IMR-90 (cell line): ENCODE measurements at regions not wholly inside any gene's neighbourhood (a gene's known extent, or its start where the extent isn't known, plus 50 kb on each side); places are given as distances from the start of the nearest gene placed in this dataset.

Source experiments
- ATAC-seq: fragments of 200-7000 bp; cut with Tn5 transposase; 2 replicates; pipeline ENCODE4 v1.9.1; 2020; ENCODE audit warnings: low read depth, mild to moderate bottlenecking, moderate library complexity
- BruUV-seq: library from RNA; stranded (reverse); fragments of 400-500 nt; replicated peaks from 2 replicates; lab custom pipeline; 2021; lab: Mats Ljungman, UMichigan
- CTCF ChIA-PET: fragments of 300-600 bp; formaldehyde crosslinking; extraction: SDS; loops from one replicate; lab custom pipeline; 2021; ENCODE audit warnings: antibody characterized with exemption; lab: Yijun Ruan, JAX
- POLR2A ChIA-PET: fragments of 300-600 bp; sonication (Branson Sonifier 250); formaldehyde crosslinking; loops from one replicate; lab custom pipeline; 2022; ENCODE audit warnings: antibody characterized with exemption; ENCODE audit not compliant: unreplicated experiment; lab: Charles Lee
- DNase-seq: peaks from one replicate; pipeline ENCODE4 v3.0.0; 2013
- H2AFZ ChIP-seq: replicated peaks from 2 replicates; pipeline ENCODE3; 2013; ENCODE audit warnings: low read length, mild to moderate bottlenecking; ENCODE audit not compliant: poor library complexity
- H2AK5ac ChIP-seq: 2 replicates; pipeline ENCODE4 v1.6.1; 2013; ENCODE audit warnings: low read depth, low read length, inconsistent platforms
- H2AK9ac ChIP-seq: replicated peaks from 2 replicates; pipeline ENCODE3; 2013; ENCODE audit warnings: mild to moderate bottlenecking, low read depth, low read length, moderate library complexity; ENCODE audit not compliant: poor library complexity
- H2BK120ac ChIP-seq: 2 replicates; pipeline ENCODE4 v1.6.1; 2013; ENCODE audit warnings: low read depth, low read length, inconsistent platforms
- H2BK15ac ChIP-seq: 3 replicates; pipeline ENCODE4 v1.6.1; 2013; ENCODE audit warnings: low read depth, low read length, inconsistent platforms
- H2BK20ac ChIP-seq: 2 replicates; pipeline ENCODE4 v1.6.1; 2013; ENCODE audit warnings: low read depth, mild to moderate bottlenecking, inconsistent platforms, low read length, moderate library complexity
- H2BK5ac ChIP-seq: 2 replicates; pipeline ENCODE4 v1.6.1; 2013; ENCODE audit warnings: mild to moderate bottlenecking, low read depth, low read length, inconsistent platforms; ENCODE audit not compliant: poor library complexity, severe bottlenecking
- H3K14ac ChIP-seq: replicated peaks from 2 replicates; pipeline ENCODE4 v1.6.1; 2013; ENCODE audit warnings: low read depth, low read length, inconsistent platforms
- H3K18ac ChIP-seq: 2 replicates; pipeline ENCODE4 v1.6.1; 2013; ENCODE audit warnings: low read depth, low read length, control low read depth
- H3K23ac ChIP-seq: 2 replicates; pipeline ENCODE4 v1.6.1; 2013; ENCODE audit warnings: low read depth, low read length, inconsistent platforms
- H3K27ac ChIP-seq: 2 replicates; pipeline ENCODE4 v1.5.1; 2013; ENCODE audit warnings: mild to moderate bottlenecking, control low read depth, low read length; ENCODE audit not compliant: insufficient read depth
- H3K27me3 ChIP-seq: 2 replicates; pipeline ENCODE4 v1.6.1; 2013; ENCODE audit warnings: low read length; ENCODE audit not compliant: control insufficient read depth, insufficient read depth
- H3K36me3 ChIP-seq: 2 replicates; pipeline ENCODE4 v1.6.1; 2013; ENCODE audit warnings: low read length, mixed read lengths; ENCODE audit not compliant: control insufficient read depth, insufficient read depth
- H3K4ac ChIP-seq: 2 replicates; pipeline ENCODE4 v1.6.1; 2013; ENCODE audit warnings: low read depth, low read length, inconsistent platforms
- H3K4me1 ChIP-seq: 2 replicates; pipeline ENCODE4 v1.6.1; 2013; ENCODE audit warnings: low read length, mixed read lengths; ENCODE audit not compliant: control insufficient read depth, insufficient read depth
- H3K4me2 ChIP-seq: 2 replicates; pipeline ENCODE4 v1.6.1; 2013; ENCODE audit warnings: low read depth, mild to moderate bottlenecking, control low read depth, low read length, moderate library complexity
- H3K4me3 ChIP-seq: 2 replicates; pipeline ENCODE4 v1.5.1; 2013; ENCODE audit warnings: low read depth, mild to moderate bottlenecking, control low read depth, low read length, moderate library complexity; ENCODE audit not compliant: insufficient read depth
- H3K56ac ChIP-seq: 2 replicates; pipeline ENCODE4 v1.6.1; 2013; ENCODE audit warnings: low read length, inconsistent platforms; ENCODE audit not compliant: insufficient read depth; ENCODE audit errors: extremely low read depth
- H3K79me1 ChIP-seq, 2 experiments: 2 replicates each; pipeline ENCODE4 v1.6.1; 2013; ENCODE audit warnings: low read length in 2 of 2, inconsistent platforms in 1 of 2, low read depth in 1 of 2
- H3K9ac ChIP-seq: 2 replicates; pipeline ENCODE4 v1.6.1; 2013; ENCODE audit warnings: low read depth, low read length, control low read depth
- H3K9me1 ChIP-seq: 2 replicates; pipeline ENCODE4 v1.6.1; 2013; ENCODE audit warnings: low read length, inconsistent platforms; ENCODE audit not compliant: insufficient read depth
- H3K9me3 ChIP-seq: 2 replicates; pipeline ENCODE4 v1.6.1; 2013; ENCODE audit warnings: low read length; ENCODE audit not compliant: control insufficient read depth, insufficient read depth
- H4K20me1 ChIP-seq: 2 replicates; pipeline ENCODE4 v1.6.1; 2013; ENCODE audit warnings: low read length, inconsistent platforms; ENCODE audit not compliant: insufficient read depth
- H4K5ac ChIP-seq: 2 replicates; pipeline ENCODE4 v1.6.1; 2013; ENCODE audit warnings: mild to moderate bottlenecking, low read depth, low read length, control low read depth
- H4K8ac ChIP-seq, 2 experiments: 2 replicates each; pipeline ENCODE4 v1.6.1; 2013; ENCODE audit warnings: low read depth in 2 of 2, low read length in 2 of 2, control low read depth in 1 of 2, inconsistent platforms in 1 of 2
- H4K91ac ChIP-seq: 2 replicates; pipeline ENCODE4 v1.6.1; 2013; ENCODE audit warnings: low read depth, low read length, inconsistent platforms; ENCODE audit not compliant: insufficient read depth
- BHLHE40 ChIP-seq: fragments of 150-350 bp; IDR thresholded peaks from 2 replicates; pipeline ENCODE4 v1.6.1; 2016; ENCODE audit warnings: mild to moderate bottlenecking, low read depth, low read length
- CHD1 ChIP-seq: IDR thresholded peaks from 2 replicates; pipeline ENCODE4 v1.6.1; 2012; ENCODE audit warnings: low read depth, low read length, improper control_type of control experiment
- FOS ChIP-seq: fragments of 150-350 bp; IDR thresholded peaks from 2 replicates; pipeline ENCODE4 v1.6.1; 2016; ENCODE audit warnings: low read depth, low read length
- MAFK ChIP-seq: IDR thresholded peaks from 2 replicates; pipeline ENCODE4 v1.6.1; 2012; ENCODE audit warnings: low read depth, low read length, improper control_type of control experiment
- MAZ ChIP-seq: IDR thresholded peaks from 2 replicates; pipeline ENCODE4 v1.6.1; 2012; ENCODE audit warnings: low read depth, mild to moderate bottlenecking, low read length, improper control_type of control experiment, moderate library complexity, borderline replicate concordance
- MXI1 ChIP-seq: IDR thresholded peaks from 2 replicates; pipeline ENCODE4 v1.6.1; 2012; ENCODE audit warnings: low read depth, mild to moderate bottlenecking, low read length, moderate library complexity, borderline replicate concordance
- NFE2L2 ChIP-seq: fragments of 150-350 bp; IDR thresholded peaks from 2 replicates; pipeline ENCODE4 v1.6.1; 2016; ENCODE audit warnings: low read depth, mild to moderate bottlenecking, low read length
- RAD21 ChIP-seq: IDR thresholded peaks from 2 replicates; pipeline ENCODE4 v1.6.1; 2012; ENCODE audit warnings: low read length, improper control_type of control experiment
- RCOR1 ChIP-seq: IDR thresholded peaks from 2 replicates; pipeline ENCODE4 v1.6.1; 2012; ENCODE audit warnings: mild to moderate bottlenecking, low read length, improper control_type of control experiment; ENCODE audit not compliant: insufficient replicate concordance
- SMC3 ChIP-seq: fragments of 150-350 bp; IDR thresholded peaks from 2 replicates; pipeline ENCODE4 v1.6.1; 2016; ENCODE audit warnings: low read depth, mild to moderate bottlenecking, antibody characterized with exemption, low read length, moderate library complexity
- WGBS, 2 experiments: methylation state at CpG; one replicate each; pipeline versions ENCODE4 v1.1.5 to v1.1.7; 2013; ENCODE audit warnings: missing lambda C conversion rate in 2 of 2; ENCODE audit not compliant: insufficient read length in 1 of 2; ENCODE audit errors: extremely low coverage in 2 of 2; 5-methylcytosine and 5-hydroxymethylcytosine counted together
- dilution Hi-C: fragments of 300-500 bp; cut with HindIII; formaldehyde crosslinking; loops from one replicate; pipeline ENCODE4 v1.14.3; 2018; ENCODE audit warnings: low sequenced_read_pairs; ENCODE audit not compliant: unreplicated experiment
- in situ Hi-C: fragments of 300-500 bp; cut with MboI; formaldehyde crosslinking; loops from 3 replicates; pipeline ENCODE4 v1.14.3; 2019; ENCODE audit warnings: low sequenced_read_pairs, inconsistent platforms, mixed read lengths
- intact Hi-C: fragments of 100-400 bp; cut with micrococcal nuclease; formaldehyde crosslinking; loops from 2 replicates; pipeline ENCODE4 v1.10.0; 2022
- TF ChIP-seq, protein P1 (sequence below): fragments of 150-350 bp; IDR thresholded peaks from 2 replicates; pipeline ENCODE4 v1.6.1; 2017; ENCODE audit warnings: mild to moderate bottlenecking, antibody characterized with exemption, low read length, low read depth

DNA sequence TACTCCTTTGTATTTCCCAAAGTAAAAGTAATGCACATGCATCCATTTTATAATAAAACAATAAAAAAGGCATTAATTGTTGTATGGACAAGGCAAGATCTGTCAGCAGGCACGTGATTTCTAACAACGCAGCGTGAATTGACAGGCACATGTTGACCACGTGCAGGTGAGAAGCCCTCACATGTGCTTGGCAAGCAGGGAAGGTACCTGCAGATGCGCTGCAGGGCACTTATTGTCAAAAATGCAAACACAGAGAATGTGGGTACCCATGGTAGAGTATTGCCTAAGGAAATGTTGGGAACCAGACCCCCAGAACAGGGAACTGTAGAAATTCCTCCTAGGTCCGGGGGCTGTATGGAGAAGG is 515.0 kb upstream of the HS6ST1 start:
- BruUV-seq = no TSS peak
- dilution Hi-C loops (no loop called here), in situ Hi-C loops (no loop called here)

More for the DNA sequence above, 515.0 kb upstream of the HS6ST1 start:
- no peak overlapping the region for H2AK5ac ChIP-seq
- H4K5ac ChIP-seq = no peak overlapping the region
- no peak overlapping the region for H3K27ac ChIP-seq
- H3K23ac ChIP-seq = no peak overlapping the region
- no peaks in the 10 kb centered on the region for H3K9me3 ChIP-seq
- no peak overlapping the region for H2BK15ac ChIP-seq
- H3K18ac ChIP-seq = no peak overlapping the region
- no peak for TF ChIP-seq MAFK
- TF ChIP-seq BHLHE40 = no peak
- no peak for TF ChIP-seq RCOR1
- no peak for TF ChIP-seq MAZ
- no peak for TF ChIP-seq CHD1
- no peak for TF ChIP-seq MXI1
- TF ChIP-seq FOS = no peak
- no peak for TF ChIP-seq RAD21
- TF ChIP-seq, protein P1, sequence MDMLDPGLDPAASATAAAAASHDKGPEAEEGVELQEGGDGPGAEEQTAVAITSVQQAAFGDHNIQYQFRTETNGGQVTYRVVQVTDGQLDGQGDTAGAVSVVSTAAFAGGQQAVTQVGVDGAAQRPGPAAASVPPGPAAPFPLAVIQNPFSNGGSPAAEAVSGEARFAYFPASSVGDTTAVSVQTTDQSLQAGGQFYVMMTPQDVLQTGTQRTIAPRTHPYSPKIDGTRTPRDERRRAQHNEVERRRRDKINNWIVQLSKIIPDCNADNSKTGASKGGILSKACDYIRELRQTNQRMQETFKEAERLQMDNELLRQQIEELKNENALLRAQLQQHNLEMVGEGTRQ = no peak
- no peak for TF ChIP-seq NFE2L2
- no peak for TF ChIP-seq SMC3
- H3K9me1 ChIP-seq = no peaks in the 10 kb centered on the region
- H3K36me3 ChIP-seq = no peaks in the 10 kb centered on the region
- 53% methylated on average over 5 of the region's 6 CpGs; no CpG with 5 or more reads in 1 of the 2 experiments for WGBS, 2 experiments
- ChIA-PET CTCF (interaction anchor here (0.5 kb wide), 1 partner anchor 766 kb away, joined by 4 read pairs; no protein-coding TSS in a partner anchor), POLR2A (no interaction called here)
- H3K4me3 ChIP-seq = no peak overlapping the region
- H4K91ac ChIP-seq = no peak overlapping the region
- no peak overlapping the region for H4K8ac ChIP-seq
- no peak overlapping the region for H3K4ac ChIP-seq
- no peaks in the 10 kb centered on the region for H3K27me3 ChIP-seq
- H2BK120ac ChIP-seq = no peak overlapping the region
- no peak overlapping the region for H2BK20ac ChIP-seq
- H2AFZ ChIP-seq = no peak overlapping the region
- no peak overlapping the region for H3K56ac ChIP-seq
- H2AK9ac ChIP-seq = no peak overlapping the region
- H3K14ac ChIP-seq = no peak overlapping the region
- H4K20me1 ChIP-seq = no peaks in the 10 kb centered on the region
- no peak overlapping the region for H3K9ac ChIP-seq
- no peak overlapping the region for H3K4me2 ChIP-seq
- H2BK5ac ChIP-seq = no peak overlapping the region
- H3K4me1 ChIP-seq = no peaks in the 10 kb centered on the region
- no peak for ATAC-seq
- no peak for DNase-seq
- intact Hi-C loops = no loop called here
- H3K79me1 ChIP-seq = no peaks in the 10 kb centered on the region
